SU-DHL-6 (cell line): ENCODE measurements at regions not wholly inside any gene's neighbourhood (a gene's known extent, or its start where the extent isn't known, plus 50 kb on each side); places are given as distances from the start of the nearest gene placed in this dataset.

Source experiments
- EZH2phosphoT487 ChIP-seq: fragments of 200-600 bp; sonication (generic), shearing (Covaris generic); conservative IDR thresholded peaks from 2 replicates; pipeline ENCODE4 v1.6.1; 2018; ENCODE audit warnings: mild to moderate bottlenecking, antibody characterized with exemption, low read length, moderate library complexity, mixed read lengths
- TF ChIP-seq, protein P1 (sequence below): fragments of 200-600 bp; sonication (generic); IDR thresholded peaks from one replicate; pipeline ENCODE4 v1.5.1; 2017; ENCODE audit warnings: antibody characterized with exemption, mild to moderate bottlenecking, low read length, moderate library complexity; ENCODE audit not compliant: insufficient read depth, poor library complexity, severe bottlenecking

DNA sequence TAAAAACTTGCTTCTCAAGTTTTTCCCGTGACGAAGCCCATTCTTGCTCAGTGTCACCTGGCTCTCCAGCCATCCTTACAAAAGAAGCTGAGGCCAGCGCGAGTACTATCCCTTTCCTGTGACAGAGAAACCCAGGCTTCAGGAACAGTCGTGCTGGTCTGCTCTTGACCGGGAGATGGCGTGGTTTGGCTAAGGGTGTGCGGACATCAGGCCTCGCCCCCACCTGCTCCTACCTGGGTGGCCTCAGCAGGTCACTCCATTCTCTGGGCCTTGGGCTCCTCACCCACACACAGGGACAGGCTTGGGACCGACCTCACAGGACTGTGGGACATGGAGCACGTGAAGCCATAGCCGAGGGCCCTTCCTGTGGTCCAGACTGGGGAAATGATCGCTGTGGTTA lies 75.2 kb upstream of the CIBAR2 start:
- TF ChIP-seq EZH2phosphoT487: no peak
- TF ChIP-seq, protein P1, sequence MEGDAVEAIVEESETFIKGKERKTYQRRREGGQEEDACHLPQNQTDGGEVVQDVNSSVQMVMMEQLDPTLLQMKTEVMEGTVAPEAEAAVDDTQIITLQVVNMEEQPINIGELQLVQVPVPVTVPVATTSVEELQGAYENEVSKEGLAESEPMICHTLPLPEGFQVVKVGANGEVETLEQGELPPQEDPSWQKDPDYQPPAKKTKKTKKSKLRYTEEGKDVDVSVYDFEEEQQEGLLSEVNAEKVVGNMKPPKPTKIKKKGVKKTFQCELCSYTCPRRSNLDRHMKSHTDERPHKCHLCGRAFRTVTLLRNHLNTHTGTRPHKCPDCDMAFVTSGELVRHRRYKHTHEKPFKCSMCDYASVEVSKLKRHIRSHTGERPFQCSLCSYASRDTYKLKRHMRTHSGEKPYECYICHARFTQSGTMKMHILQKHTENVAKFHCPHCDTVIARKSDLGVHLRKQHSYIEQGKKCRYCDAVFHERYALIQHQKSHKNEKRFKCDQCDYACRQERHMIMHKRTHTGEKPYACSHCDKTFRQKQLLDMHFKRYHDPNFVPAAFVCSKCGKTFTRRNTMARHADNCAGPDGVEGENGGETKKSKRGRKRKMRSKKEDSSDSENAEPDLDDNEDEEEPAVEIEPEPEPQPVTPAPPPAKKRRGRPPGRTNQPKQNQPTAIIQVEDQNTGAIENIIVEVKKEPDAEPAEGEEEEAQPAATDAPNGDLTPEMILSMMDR: no peak
